ENCODE measurements at regions not wholly inside any gene's neighbourhood (a gene's known extent, or its start where the extent isn't known, plus 50 kb on each side); places are given as distances from the start of the nearest gene placed in this dataset.

DNA sequence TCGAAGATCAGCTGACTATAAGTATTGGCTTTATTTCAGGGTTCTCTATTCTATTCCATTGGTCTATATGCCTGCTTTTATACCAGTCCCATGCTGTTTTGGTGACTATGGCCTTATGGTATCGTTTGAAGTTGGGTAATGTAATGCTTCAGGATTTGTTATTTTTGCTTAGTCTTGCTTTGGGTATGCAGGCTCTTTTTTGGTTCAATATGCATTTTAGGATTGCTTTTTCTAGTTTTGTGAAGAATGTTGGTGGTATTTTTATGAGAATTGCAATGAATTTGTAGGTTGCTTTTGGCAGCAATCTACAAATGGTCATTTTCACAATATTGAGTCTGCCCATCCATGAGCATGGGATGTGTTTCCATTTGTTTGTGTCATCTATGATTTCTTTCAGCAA lies 951.9 kb upstream of the SLITRK1 start:
- H3K9me2 ChIP-seq (ENCODE audit: low read depth, low read length): no peaks in the 10 kb centered on the region; the same call in 1 of the 2 replicates
- no peak overlapping the region for H3K4me3 ChIP-seq (ENCODE audit: low read depth, low read length, poor library complexity, severe bottlenecking)
- no peaks in the 10 kb centered on the region for H4K20me1 ChIP-seq (ENCODE audit: insufficient read depth, low read length)
- H2AFZ ChIP-seq (ENCODE audit: low read length): no peak overlapping the region
- no peak for TF ChIP-seq EZH2 (IDR thresholded peaks at IDR 0.05; ENCODE audit: borderline replicate concordance, low read length)
- TF ChIP-seq, protein P1, sequence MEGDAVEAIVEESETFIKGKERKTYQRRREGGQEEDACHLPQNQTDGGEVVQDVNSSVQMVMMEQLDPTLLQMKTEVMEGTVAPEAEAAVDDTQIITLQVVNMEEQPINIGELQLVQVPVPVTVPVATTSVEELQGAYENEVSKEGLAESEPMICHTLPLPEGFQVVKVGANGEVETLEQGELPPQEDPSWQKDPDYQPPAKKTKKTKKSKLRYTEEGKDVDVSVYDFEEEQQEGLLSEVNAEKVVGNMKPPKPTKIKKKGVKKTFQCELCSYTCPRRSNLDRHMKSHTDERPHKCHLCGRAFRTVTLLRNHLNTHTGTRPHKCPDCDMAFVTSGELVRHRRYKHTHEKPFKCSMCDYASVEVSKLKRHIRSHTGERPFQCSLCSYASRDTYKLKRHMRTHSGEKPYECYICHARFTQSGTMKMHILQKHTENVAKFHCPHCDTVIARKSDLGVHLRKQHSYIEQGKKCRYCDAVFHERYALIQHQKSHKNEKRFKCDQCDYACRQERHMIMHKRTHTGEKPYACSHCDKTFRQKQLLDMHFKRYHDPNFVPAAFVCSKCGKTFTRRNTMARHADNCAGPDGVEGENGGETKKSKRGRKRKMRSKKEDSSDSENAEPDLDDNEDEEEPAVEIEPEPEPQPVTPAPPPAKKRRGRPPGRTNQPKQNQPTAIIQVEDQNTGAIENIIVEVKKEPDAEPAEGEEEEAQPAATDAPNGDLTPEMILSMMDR (IDR thresholded peaks at IDR 0.05; ENCODE audit: low read length): no peak
- H3K4me2 ChIP-seq (ENCODE audit: low read length): no peak overlapping the region
- no peaks in the 10 kb centered on the region for H3K27me3 ChIP-seq (ENCODE audit: insufficient read depth, low read length)
- no peak overlapping the region for H3K27ac ChIP-seq (ENCODE audit: low read depth, low read length, poor library complexity, severe bottlenecking)
- no peaks in the 10 kb centered on the region for H3F3A ChIP-seq (ENCODE audit: insufficient read depth, low read length)
- H3K9ac ChIP-seq (ENCODE audit: low read length): no peak overlapping the region
- H3K79me2 ChIP-seq (ENCODE audit: insufficient read depth, low read length): no peaks in the 10 kb centered on the region
- no peaks in the 10 kb centered on the region for H3K9me3 ChIP-seq (ENCODE audit: low read length)
- no peaks in the 10 kb centered on the region for H3K36me3 ChIP-seq (ENCODE audit: insufficient read depth, low read length)
- H3K4me1 ChIP-seq (ENCODE audit: insufficient read depth, low read length, severe bottlenecking): no peaks in the 10 kb centered on the region

DNA sequence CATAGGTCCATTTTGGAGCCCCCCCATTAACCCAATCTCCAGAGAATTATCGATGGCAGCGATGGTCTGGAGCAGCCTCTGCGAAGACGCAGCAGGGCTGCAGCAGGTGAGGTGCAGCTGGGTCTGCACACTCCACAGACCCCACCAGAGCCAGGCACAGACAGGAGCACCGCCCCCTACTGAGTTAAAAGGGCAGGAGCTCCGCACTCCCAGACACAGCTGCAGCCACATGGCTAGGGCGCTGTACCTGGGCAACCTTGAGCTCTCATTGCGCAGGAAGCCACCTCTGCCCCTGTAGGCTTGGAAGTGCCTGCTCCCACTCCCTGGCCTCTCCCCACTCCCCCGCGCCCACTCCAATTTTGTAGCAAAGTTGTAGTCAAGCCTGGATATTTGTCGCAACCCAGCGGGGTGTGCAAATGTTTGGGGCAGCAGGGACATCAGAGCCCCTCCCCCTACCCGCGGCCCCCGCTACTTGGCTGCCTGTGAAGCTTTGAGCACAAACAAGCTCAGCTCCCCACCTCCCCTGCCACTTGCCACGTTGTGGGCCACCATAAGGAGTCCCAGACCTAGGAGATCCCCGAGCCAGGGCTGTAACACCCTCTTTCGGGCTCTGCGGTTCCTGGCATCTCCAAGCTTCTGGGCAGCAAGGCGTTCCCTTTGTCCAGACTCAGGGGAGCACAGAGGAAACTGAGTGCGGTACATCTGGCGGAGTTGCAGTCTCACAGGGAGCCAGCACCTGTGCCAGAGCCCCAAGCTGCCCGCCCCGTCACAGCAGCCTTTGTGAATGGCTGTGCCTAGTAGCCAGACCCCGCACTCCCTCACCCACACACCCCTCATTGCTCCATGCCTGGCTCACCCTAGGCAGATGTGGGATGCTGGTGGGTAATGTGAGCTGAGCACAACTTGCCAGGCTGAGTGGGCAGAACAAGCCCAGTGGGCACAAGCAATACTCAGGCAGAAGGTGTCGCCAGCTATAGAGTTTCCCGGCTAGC lies 949.7 kb upstream of the SLITRK1 start:
- no peaks in the 10 kb centered on the region; the same call in 1 of the 2 replicates for H3K9me2 ChIP-seq (ENCODE audit: low read depth, low read length)
- H3K4me1 ChIP-seq (ENCODE audit: insufficient read depth, low read length, severe bottlenecking): no peaks in the 10 kb centered on the region
- no peak overlapping the region for H2AFZ ChIP-seq (ENCODE audit: low read length)
- H3K9me3 ChIP-seq (ENCODE audit: low read length): no peaks in the 10 kb centered on the region
- H3K4me3 ChIP-seq (ENCODE audit: low read depth, low read length, poor library complexity, severe bottlenecking): no peak overlapping the region
- H4K20me1 ChIP-seq (ENCODE audit: insufficient read depth, low read length): no peaks in the 10 kb centered on the region
- H3K4me2 ChIP-seq (ENCODE audit: low read length): no peak overlapping the region
- TF ChIP-seq, protein P1 (IDR thresholded peaks at IDR 0.05; ENCODE audit: low read length): no peak
- TF ChIP-seq EZH2 (IDR thresholded peaks at IDR 0.05; ENCODE audit: borderline replicate concordance, low read length): no peak
- no peaks in the 10 kb centered on the region for H3K27me3 ChIP-seq (ENCODE audit: insufficient read depth, low read length)
- no peak overlapping the region for H3K9ac ChIP-seq (ENCODE audit: low read length)
- no peaks in the 10 kb centered on the region for H3F3A ChIP-seq (ENCODE audit: insufficient read depth, low read length)
- no peaks in the 10 kb centered on the region for H3K79me2 ChIP-seq (ENCODE audit: insufficient read depth, low read length)
- H3K36me3 ChIP-seq (ENCODE audit: insufficient read depth, low read length): no peaks in the 10 kb centered on the region
- no peak overlapping the region for H3K27ac ChIP-seq (ENCODE audit: low read depth, low read length, poor library complexity, severe bottlenecking)

DNA sequence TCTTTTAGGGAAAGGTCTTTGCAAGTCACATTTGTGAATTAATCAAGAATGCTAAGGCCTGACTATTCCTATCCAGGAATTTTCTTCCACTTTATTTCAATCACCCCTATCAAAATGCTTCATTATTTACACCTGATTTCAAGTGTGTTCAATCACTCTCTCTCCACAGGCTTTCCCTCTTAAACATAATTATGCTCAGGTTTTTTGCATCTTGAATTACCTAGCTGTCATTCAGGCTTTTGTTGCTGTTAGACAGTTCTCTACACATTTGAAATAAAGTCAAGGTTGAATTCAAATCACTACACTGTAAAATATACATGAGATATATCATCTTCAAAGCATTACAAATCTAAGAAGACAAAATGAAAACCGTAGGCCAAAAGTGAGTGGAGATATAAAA lies 941.3 kb upstream of the SLITRK1 start:
- no peaks in the 10 kb centered on the region for H4K20me1 ChIP-seq (ENCODE audit: insufficient read depth, low read length)
- no peaks in the 10 kb centered on the region for H3K79me2 ChIP-seq (ENCODE audit: insufficient read depth, low read length)
- no peaks in the 10 kb centered on the region for H3K9me3 ChIP-seq (ENCODE audit: low read length)
- no peaks in the 10 kb centered on the region for H3F3A ChIP-seq (ENCODE audit: insufficient read depth, low read length)
- no peak overlapping the region for H3K27ac ChIP-seq (ENCODE audit: low read depth, low read length, poor library complexity, severe bottlenecking)
- H3K9ac ChIP-seq (ENCODE audit: low read length): no peak overlapping the region
- H2AFZ ChIP-seq (ENCODE audit: low read length): no peak overlapping the region
- no peaks in the 10 kb centered on the region for H3K4me1 ChIP-seq (ENCODE audit: insufficient read depth, low read length, severe bottlenecking)
- no peak overlapping the region for H3K4me2 ChIP-seq (ENCODE audit: low read length)
- TF ChIP-seq, protein P1 (IDR thresholded peaks at IDR 0.05; ENCODE audit: low read length): no peak
- TF ChIP-seq EZH2 (IDR thresholded peaks at IDR 0.05; ENCODE audit: borderline replicate concordance, low read length): no peak
- no peaks in the 10 kb centered on the region for H3K36me3 ChIP-seq (ENCODE audit: insufficient read depth, low read length)
- no peak overlapping the region for H3K4me3 ChIP-seq (ENCODE audit: low read depth, low read length, poor library complexity, severe bottlenecking)
- H3K27me3 ChIP-seq (ENCODE audit: insufficient read depth, low read length): no peaks in the 10 kb centered on the region
- no peaks in the 10 kb centered on the region for H3K9me2 ChIP-seq (ENCODE audit: low read depth, low read length)
